Heart left ventricle (tissue), 13 donors: ENCODE measurements at regions not wholly inside any gene's neighbourhood (a gene's known extent, or its start where the extent isn't known, plus 50 kb on each side); places are given as distances from the start of the nearest gene placed in this dataset.

Experiments
- CTCF ChIP-seq, 12 donors: fragments of 200-600 bp; sonication (generic) in 4 of 12; IDR thresholded peaks; one replicate each; pipeline versions ENCODE4 v1.5.0 to v1.8.0; 2018 to 2022; ENCODE audit warnings: antibody characterized with exemption in 12 of 12, mild to moderate bottlenecking in 5 of 12
- POLR2A ChIP-seq, 2 donors: fragments of 450-650 bp; IDR thresholded peaks; one replicate each; pipeline ENCODE4 v1.6.1; 2017; ENCODE audit warnings: antibody characterized with exemption in 2 of 2, mild to moderate bottlenecking in 2 of 2, moderate library complexity in 2 of 2
- donor health status: ischemic (EF 13 %, LVEDD 7.1; RV severe dilation, severe dysfunction).
- donor health status: DM: no; HTN: yes; CAD: no.
- donor health status: DM: no; HTN: no; CAD: no.
- donor health status: ischemic (EF 25% LVEDD 6.9; RV normal size, moderate dysfunction).
- donor health status: ischemic (EF 25% LVEDD 5.7; RV mildly dilated, moderate dysfunction).
- donor health status: ischemic (EF 35%, LVEDD 5.7; RV mildly dilated, moderate dysfunction).
- donor health status: nonischemic (EF 11% LVEDD 7.7; RV severe dilation, severe dysfunction).
- donor health status: DM: yes; HTN: yes; CAD: no.
- donor health status: PGD.
- donor health status: ischemic (EF 29% LVEDD 5.4; RV normal size, mild dysfunction).
- donor health status: nonischemic (EF 23%, LVEDD 6.1; RV moderate dilation, normal function).

DNA sequence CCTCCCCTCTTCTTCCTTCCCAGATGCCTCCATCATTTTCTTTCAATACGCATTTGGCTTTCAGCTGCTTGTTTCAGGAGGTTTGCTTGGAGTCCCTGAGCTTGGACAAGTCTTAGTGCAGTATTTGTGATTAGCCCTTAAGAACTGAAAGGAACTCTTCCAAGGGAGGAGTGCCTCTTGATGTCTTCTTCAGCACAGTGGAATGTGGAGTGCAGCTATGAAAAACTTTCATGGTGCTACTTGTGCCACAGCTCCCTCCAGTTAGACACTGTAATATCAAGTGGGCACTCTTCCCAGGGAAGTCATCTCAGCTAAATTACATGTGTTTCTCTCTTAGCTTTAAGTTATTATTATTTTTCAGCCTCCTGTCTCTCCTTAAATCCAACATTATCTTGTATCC is 173.1 kb downstream of the NECTIN3 start:
- TF ChIP-seq CTCF (IDR thresholded peaks at IDR 0.05) (no peak), POLR2A (IDR thresholded peaks at IDR 0.05) (no peak)
